ENCODE measurements at regions not wholly inside any gene's neighbourhood (a gene's known extent, or its start where the extent isn't known, plus 50 kb on each side); places are given as distances from the start of the nearest gene placed in this dataset.

DNA sequence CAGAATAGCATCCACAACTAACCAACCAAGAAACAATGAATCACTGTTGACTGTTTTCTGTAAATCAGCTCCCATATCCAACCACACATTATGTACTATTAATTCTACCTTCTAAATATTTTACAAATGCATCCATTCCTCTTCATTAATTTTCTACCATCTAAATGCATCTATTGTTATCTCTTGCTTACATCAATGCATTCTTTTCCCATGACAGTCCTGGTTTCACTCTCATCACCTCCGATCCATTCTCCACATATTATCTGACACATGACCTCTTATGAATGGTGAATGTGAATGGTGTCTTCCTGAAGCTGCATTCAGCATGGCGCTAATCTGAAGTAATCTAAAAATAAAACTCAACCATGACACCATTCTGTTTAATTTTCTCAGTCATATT is 153.8 kb upstream of the CALCR start:
- Histone ChIP-seq H3K18ac (ENCODE audit: low read depth, low read length) (no peak overlapping the region), H3K4me1 (ENCODE audit: control insufficient read depth, insufficient read depth, low read length) (no peaks in the 10 kb centered on the region), H4K91ac (ENCODE audit: insufficient read depth, low read depth, low read length) (no peak overlapping the region), H3K9me1 (ENCODE audit: insufficient read depth, low read length) (no peaks in the 10 kb centered on the region), H3K14ac (replicated peaks; ENCODE audit: low read depth, low read length) (no peak overlapping the region), H4K5ac (ENCODE audit: low read depth, low read length) (no peak overlapping the region), H2BK120ac (ENCODE audit: low read depth, low read length) (no peak overlapping the region), H2AK5ac (ENCODE audit: low read depth, low read length) (no peak overlapping the region), H3K79me1 (ENCODE audit: low read depth in 1 of 2, low read length in 2 of 2) (no peaks in the 10 kb centered on the region), H3K4ac (ENCODE audit: low read depth, low read length) (no peak overlapping the region), H2BK5ac (ENCODE audit: low read depth, low read length, poor library complexity, severe bottlenecking) (no peak overlapping the region), H3K4me2 (ENCODE audit: low read depth, low read length) (no peak overlapping the region), H3K23ac (ENCODE audit: low read depth, low read length) (no peak overlapping the region), H2BK20ac (ENCODE audit: low read depth, low read length) (no peak overlapping the region), H3K36me3 (ENCODE audit: control insufficient read depth, insufficient read depth, low read length) (no peaks in the 10 kb centered on the region), H2BK15ac (ENCODE audit: low read depth, low read length) (no peak overlapping the region), H2AK9ac (replicated peaks; ENCODE audit: low read depth, low read length, poor library complexity) (no peak overlapping the region), H3K56ac (ENCODE audit: extremely low read depth, insufficient read depth, low read length) (no peak overlapping the region), H3K4me3 (ENCODE audit: insufficient read depth, low read depth, low read length) (no peak overlapping the region), H2AFZ (replicated peaks; ENCODE audit: low read length, poor library complexity) (no peak overlapping the region), H4K8ac (ENCODE audit: low read depth in 2 of 2, low read length in 2 of 2) (no peak overlapping the region), H3K9me3 (ENCODE audit: control insufficient read depth, insufficient read depth, low read length) (no peaks in the 10 kb centered on the region), H3K27ac (ENCODE audit: insufficient read depth, low read length) (no peak overlapping the region), H3K9ac (ENCODE audit: low read depth, low read length) (no peak overlapping the region), H4K20me1 (ENCODE audit: insufficient read depth, low read length) (no peaks in the 10 kb centered on the region), H3K27me3 (ENCODE audit: control insufficient read depth, insufficient read depth, low read length) (peaks cover 7% of the 10 kb centered on the region)
- in situ Hi-C loops (cut with MboI; ENCODE audit: low sequenced_read_pairs) (no loop called here), intact Hi-C loops (cut with micrococcal nuclease) (no loop called here), dilution Hi-C loops (cut with HindIII; ENCODE audit: low sequenced_read_pairs, unreplicated experiment) (no loop called here)
- no peak for DNase-seq
- WGBS, 2 experiments (ENCODE audit: extremely low coverage in 2 of 2, insufficient read length in 1 of 2), result no CpG with 5 or more reads among the region's 2 CpGs
- CTCF ChIA-PET, result no interaction called here
- TF ChIP-seq CHD1 (IDR thresholded peaks at IDR 0.05; ENCODE audit: low read depth, low read length), result no peak
- no peak for TF ChIP-seq MAFK (IDR thresholded peaks at IDR 0.05; ENCODE audit: low read depth, low read length)
- no peak for TF ChIP-seq RCOR1 (IDR thresholded peaks at IDR 0.05; ENCODE audit: insufficient replicate concordance, low read length)
- no peak for TF ChIP-seq MAZ (IDR thresholded peaks at IDR 0.05; ENCODE audit: borderline replicate concordance, low read depth, low read length)
- no peak for TF ChIP-seq USF2 (IDR thresholded peaks at IDR 0.05; ENCODE audit: low read depth, low read length)
- no peak for TF ChIP-seq NFE2L2 (IDR thresholded peaks at IDR 0.05; ENCODE audit: low read depth, low read length)
- TF ChIP-seq FOS (IDR thresholded peaks at IDR 0.05; ENCODE audit: low read depth, low read length), result no peak
- no peak for TF ChIP-seq BHLHE40 (IDR thresholded peaks at IDR 0.05; ENCODE audit: low read depth, low read length)
- TF ChIP-seq POLR2A (IDR thresholded peaks at IDR 0.05; ENCODE audit: low read depth, low read length), result no peak
- TF ChIP-seq SMC3 (IDR thresholded peaks at IDR 0.05; ENCODE audit: low read depth, low read length), result no peak
- no peak for TF ChIP-seq CEBPB (IDR thresholded peaks at IDR 0.05; ENCODE audit: low read depth, low read length)
- no peak for TF ChIP-seq MXI1 (IDR thresholded peaks at IDR 0.05; ENCODE audit: borderline replicate concordance, low read depth, low read length)
- TF ChIP-seq CTCF (conservative IDR thresholded peaks at IDR 0.05; ENCODE audit: low read depth, low read length), result no peak
- TF ChIP-seq RFX5 (IDR thresholded peaks at IDR 0.05; ENCODE audit: low read depth, low read length), result no peak
- TF ChIP-seq ELK1 (IDR thresholded peaks at IDR 0.05; ENCODE audit: borderline replicate concordance, low read depth, low read length), result no peak
- no peak for TF ChIP-seq RAD21 (IDR thresholded peaks at IDR 0.05; ENCODE audit: low read length)
- ATAC-seq (ENCODE audit: low read depth), result no peak
- no TSS peak for BruUV-seq (replicated peaks)
- POLR2A ChIA-PET (ENCODE audit: unreplicated experiment), result no interaction called here

Measured in IMR-90 (cell line).